Glomerular endothelial cell (primary cell): ENCODE measurements at regions not wholly inside any gene's neighbourhood (a gene's known extent, or its start where the extent isn't known, plus 50 kb on each side); places are given as distances from the start of the nearest gene placed in this dataset.

Experiments used
- DNase-seq: peaks from one replicate; pipeline ENCODE4 v3.0.0-alpha.2; 2011; ENCODE audit warnings: low read depth, low spot score; ENCODE audit errors: extremely low read depth

- no peak for DNase-seq
Observed at GRCh38 chr10:3902809-3903410, 117.9 kb upstream of the KLF6 start.

DNA sequence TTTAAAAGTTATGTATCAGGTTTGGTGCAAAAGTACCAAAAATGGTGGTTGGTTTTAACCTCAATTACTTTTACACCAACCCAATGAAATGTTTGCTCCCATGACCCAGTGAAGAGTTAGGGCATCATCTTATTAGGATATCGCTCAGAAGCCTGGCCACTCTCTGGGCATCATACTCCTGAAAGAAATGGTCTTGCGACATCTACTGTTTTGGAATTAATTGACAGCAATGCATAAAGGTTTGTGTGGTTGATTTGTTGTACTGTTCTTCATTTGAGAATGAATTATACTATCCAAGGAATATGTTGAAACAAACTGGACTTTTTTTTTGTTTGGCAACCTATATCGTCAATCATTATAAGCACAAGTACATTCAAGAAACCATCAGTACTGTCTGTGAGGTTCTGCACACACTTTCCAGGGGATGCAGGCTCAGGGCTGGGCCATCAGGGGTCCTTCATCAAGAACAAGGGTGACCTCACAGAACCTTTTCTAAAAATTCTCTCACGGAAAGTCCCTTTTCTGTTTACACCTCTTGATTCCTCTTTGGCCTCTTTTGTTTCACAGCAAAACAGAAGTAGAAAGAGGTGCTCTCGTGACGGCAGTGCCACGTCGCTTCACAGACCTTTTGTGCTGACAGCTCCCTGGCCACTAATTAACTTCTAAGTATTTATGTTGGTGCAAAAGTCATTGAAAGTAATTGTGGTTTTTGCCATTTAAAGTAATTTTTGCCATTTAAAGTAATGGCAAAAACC lies 117.2 kb upstream of the KLF6 start:
- DNase-seq, result no peak

DNA sequence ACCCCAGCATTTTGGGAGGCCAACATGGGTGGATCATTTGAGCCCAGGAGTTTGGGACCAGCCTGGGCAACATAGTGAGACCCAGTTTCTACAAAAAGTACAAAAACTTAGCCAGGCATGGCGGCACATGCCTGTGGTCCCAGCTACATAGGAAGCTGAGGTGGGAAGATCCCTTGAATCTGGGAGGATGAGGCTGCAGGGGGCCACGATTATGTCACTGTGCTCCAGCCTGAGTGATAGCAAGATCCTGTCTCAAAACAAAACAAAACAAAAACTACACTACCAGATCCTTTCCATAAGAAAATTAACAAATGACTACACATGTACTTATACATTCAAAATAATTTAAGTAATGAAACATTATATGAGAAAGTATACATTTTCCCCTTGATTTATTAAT lies 116.4 kb upstream of the KLF6 start:
- DNase-seq, result no peak

DNA sequence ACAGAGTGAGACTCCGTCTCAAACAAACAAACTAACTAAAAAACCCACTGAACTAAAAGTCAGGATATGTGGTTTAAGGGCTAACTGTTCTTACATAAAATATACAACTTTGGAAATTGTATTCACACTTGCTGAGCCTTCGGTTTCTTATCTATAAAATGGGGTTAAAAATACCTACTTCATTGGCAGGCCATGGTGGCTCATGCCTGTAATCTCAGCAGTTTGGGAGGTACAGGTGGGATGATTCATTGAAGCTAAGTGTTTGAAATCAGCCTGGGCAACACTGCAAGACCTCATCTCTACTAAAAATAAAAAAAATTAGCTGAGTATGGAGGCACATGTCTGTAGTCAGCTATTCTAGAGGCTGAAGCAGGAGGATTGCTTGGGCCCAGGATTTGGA lies 115.4 kb upstream of the KLF6 start:
- DNase-seq, result no peak

GRCh38 chr10:3898821-3899220 lies 113.8 kb upstream of the KLF6 start:
- no peak for DNase-seq

GRCh38 chr10:3897156-3897555 lies 112.1 kb upstream of the KLF6 start:
- DNase-seq, result no peak

DNA sequence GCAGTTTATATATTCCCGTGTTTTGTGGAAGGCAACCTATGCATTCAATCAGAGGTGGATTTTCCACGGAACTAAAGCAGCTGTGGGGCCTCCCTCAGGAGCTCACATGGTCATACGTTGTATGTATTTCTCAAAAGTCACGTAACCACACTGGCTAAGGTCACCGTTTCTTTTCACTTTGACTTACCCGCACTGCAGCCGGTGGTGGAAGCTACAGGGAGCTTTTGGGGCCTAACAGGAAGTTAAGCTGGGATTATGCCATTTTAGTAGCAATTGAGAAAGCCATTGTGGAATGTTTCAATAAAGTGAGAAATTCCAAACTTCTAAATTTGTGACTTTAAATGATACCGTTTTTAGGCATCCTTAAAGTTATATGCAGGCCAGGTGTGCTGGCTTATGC lies 111.2 kb upstream of the KLF6 start:
- DNase-seq, result no peak

DNA sequence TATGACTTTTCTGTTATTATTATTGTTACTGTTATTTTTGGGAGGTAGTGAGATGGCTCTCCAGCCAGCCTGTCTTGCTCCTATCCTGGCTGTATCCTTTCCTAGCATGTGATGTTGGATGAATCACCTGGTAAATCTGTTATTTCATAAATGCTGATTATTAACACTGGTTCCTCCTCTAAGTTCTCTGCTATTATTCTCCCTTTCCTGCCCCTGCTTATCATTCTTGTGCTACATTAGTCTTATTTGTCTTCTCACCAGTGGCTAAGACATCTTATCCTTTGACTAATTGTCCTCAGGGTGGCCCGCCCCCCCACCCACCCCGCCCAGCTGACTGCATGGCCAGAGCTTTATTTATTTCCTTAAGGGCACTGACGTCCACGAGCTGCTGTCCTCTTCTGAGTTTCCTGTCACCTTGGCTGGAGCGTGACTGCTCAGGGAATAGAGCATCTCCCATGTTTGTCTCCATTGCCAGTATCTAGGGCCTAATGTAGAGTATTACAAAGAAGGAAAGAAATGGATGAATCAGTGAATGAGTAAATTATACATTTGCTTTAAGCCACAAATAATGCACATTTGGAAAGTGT lies 110.1 kb upstream of the KLF6 start:
- no peak for DNase-seq

DNA sequence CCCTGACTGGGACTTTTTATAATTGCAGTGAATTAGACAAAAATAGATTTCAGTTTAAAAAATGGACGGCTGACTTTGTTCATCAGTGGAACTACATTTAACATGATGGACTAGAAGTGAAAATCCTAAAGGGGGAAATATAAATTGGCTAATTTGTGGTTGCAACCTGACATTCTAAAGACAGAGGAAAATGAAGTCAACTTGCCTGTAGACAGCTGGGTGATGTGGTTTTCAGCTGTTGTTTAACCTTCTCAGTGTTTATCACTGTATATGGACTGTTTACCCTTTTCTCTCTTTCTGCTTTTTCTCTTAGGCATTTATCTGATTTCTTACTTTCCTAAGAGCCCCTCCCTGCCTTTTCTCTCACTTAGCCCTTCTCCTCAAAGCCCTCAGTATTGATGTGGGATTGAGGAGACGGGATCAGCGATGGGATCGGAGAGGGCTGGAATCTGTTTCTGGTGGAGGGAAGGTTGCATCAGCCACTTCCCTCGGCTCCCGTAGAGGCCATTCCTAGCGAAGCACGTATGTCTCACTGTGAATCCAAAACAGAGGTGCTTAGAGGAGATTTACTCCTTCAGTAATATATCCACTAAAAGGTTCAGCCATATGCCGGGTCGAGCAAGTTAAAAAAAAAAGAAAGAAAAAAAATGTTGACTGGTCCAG lies 109.0 kb upstream of the KLF6 start:
- no peak for DNase-seq

DNA sequence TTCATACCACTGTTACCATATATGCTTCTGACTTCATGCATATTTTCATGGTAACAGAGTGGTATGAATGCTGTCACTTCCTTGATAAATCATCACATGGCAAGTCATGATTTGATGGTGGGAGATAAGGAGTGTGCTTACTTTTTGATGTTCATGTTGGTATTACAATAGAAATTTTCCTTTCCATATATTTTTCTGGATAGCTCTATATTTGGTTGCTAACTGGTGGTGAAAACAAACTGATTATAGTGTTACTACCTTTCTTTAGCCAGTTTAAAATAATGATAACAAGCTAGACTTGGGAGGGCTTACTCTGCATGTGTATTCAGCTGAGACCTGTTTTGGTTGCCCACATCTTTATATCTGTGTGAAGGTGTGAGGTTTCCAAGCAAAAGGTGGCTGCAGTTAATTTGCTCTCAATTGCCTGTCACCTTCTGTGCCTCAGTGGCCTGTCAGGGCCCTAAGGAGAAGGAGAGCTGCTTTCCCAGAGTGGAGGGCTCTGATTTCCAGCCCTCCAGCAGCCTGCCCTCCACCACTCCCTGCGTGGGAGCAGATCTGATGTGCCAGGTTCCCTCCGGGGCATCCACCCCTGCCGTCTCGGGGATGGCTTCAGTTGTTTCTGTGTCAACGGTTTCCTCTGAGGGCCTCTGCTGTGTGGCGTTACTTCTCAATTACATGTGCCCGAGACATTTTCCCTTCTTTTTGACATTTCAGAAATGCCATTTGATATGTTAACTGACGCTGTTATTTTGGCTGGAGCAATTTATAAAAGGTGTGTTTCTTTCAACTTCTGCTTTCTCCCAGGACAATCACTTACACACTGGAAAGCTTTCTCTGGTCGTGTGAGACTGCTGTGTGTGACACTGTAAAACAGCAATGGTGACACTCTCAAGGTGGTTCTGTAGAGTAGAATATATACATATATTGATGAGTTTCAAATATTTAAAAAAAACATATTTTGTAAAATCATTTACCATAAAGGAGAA lies 107.7 kb upstream of the KLF6 start:
- DNase-seq, result peak; percentile 81

GRCh38 chr10:3891396-3891795 lies 106.4 kb upstream of the KLF6 start:
- DNase-seq, result no peak

DNA sequence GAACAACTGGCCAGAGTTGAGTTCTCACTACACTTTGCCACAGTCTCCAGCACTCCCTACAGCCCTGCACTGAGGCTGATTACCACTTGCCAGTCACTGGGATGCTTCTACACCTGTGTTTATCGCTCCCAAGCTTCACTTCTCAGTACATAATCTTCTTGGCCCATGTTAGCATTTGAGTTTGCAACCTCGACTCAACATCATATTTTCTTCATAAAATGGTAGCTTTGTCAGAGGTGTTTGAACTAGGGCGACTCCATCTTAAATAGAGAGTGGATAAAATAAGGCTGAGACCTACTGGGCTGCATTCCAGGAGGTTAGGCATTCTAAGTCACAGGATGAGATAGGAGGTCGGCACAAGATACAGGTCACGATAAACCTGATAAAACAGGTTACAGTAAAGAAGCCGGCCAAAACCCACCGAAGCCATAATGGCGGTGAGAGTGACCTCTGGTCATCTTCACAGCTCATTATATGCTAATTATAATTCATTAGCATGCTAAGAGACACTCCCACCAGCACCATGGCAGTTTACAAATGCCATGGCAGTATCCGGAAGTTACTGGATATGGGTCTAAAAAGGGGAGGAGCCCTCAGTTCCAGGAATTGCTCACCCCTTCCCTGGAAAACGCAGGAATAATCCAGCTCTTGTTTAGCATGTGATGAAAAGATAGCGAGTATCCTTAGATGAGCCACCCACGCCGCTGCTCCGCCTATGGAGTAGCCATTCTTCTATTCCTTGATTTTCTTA lies 105.8 kb upstream of the KLF6 start:
- DNase-seq, result no peak

DNA sequence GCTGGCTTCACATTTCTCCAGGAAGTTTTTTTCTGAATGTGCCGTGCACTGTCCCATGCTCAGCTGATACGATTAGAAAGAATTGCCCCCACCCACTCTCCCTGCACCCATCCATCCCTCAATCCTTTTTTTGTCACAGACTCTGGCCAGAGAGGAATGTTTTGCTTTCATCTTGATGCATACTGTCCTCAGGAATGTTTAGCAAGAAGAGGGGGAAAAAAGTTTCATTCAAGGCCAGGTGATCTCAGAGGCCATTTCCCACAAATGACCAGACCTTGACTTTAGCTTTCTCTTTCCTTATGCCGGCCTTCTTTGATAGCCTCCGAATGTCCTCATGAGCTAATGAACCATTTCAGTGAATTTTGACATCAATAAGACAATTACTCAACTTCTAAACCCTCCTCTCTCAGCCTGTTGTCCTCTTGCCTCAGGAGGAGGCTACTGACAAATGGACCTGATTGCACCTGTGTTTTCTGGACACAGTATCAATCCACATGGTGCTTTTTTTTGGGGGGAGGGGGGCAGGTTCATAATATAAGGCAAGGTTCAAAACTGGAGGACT lies 105.0 kb upstream of the KLF6 start:
- no peak for DNase-seq

DNA sequence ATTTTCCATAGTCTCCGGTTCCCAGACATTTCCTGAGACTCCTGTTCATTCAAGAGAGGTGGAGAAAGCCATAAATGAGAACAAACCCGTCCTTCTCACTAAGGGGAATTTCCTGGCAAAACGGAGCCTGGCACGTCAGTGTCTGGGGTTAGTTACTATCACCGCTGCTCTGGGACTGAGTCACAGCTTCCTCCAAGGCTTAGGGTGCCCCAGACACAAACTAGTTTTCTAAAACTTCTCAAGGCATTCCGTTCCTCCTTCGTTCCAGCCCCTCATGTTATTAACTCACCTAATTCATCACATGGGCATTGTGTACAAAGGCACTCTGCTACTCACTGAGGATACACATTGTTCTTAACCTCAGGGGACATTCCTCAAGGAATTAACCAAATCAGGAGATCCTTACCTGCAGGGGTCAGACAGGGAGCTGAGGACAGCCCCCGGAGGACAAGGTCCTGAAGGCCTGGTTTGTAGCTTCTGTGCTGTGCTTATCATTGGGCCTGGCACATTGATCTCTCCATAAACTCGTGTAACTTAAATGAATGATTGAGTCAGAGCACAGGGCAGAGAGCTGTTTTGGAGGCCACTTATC lies 103.0 kb upstream of the KLF6 start:
- peak; percentile 96 for DNase-seq

DNA sequence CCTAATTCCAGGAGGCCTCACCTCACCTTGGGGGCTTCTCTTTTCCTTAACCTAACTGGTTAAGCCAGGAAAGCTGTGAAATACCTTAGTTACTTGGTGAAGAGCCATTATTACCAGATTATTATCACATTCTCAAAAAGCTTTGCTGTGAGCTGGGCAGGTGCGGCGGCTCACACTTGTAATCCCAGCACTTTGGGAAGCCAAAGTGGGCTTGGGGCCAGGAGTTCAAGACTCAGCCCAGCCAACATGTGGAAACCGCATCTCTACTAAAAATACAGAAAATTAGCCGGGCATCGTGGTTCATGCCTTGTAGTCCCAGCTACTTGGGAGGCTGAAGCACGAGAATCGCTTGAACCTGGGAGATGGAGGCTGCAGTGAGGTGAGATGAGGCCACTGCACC lies 102.4 kb upstream of the KLF6 start:
- DNase-seq, result no peak

GRCh38 chr10:3886641-3887251 lies 101.7 kb upstream of the KLF6 start:
- peak; percentile 87 for DNase-seq

DNA sequence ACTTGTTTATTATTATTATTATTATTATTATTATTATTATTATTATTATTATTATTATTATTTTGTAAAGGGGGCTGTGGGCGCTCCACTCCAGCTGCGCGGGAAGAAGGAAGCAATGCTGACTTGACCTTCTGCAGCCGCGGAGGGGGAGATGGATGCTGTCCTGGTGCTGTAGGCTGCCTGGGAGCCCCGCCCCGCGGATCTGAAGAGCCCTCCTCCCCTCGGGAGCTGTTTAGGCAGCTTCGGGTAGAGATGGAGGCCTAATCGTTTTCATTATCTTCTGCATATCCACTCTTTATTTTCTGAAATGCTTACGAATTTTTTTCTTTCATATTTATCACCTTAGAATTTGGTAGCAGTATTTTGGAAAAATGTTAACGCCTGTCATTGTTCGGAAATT lies 101.2 kb upstream of the KLF6 start:
- DNase-seq, result no peak

DNA sequence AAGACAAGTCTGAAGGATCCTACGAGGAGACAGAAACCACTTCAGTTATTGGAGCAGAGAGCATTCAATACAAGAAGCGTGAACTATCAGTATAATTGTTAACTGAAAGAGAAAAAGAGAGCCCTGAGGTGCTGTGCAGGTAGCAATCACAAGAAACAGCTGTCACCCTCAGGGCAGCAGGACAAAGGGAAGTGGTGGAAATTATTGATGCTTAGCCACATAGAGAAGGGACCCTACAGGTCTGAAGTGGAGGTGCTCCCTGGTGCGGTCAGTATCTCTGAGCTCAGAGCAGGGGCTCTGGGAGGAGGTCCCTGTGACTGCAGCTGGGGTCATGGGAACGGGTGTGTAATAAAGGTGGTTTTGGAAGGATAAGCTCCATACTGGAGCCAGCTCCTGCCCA lies 97.8 kb upstream of the KLF6 start:
- no peak for DNase-seq

GRCh38 chr10:3881622-3882021 lies 96.6 kb upstream of the KLF6 start:
- DNase-seq, result no peak
